WTC11 (cell line): ENCODE measurements at regions not wholly inside any gene's neighbourhood (a gene's known extent, or its start where the extent isn't known, plus 50 kb on each side); places are given as distances from the start of the nearest gene placed in this dataset.

Experiments
- ATAC-seq: fragments of 200-7000 bp; cut with Tn5 transposase; 2 replicates; pipeline ENCODE4 v1.10.0; 2021; ENCODE audit warnings: mild to moderate bottlenecking, moderate library complexity
- CTCF ChIA-PET: fragments of 300-600 bp; sonication (Branson Sonifier 250); formaldehyde crosslinking; loops from one replicate; lab custom pipeline; 2021; ENCODE audit warnings: antibody characterized with exemption; lab: Charles Lee
- POLR2A ChIA-PET: fragments of 350-600 bp; sonication (Branson Sonifier 250); formaldehyde crosslinking; loops from one replicate; lab custom pipeline; 2021; ENCODE audit warnings: antibody characterized with exemption; lab: Charles Lee
- DNase-seq: peaks from one replicate; pipeline ENCODE4 v3.0.0; 2021; ENCODE audit warnings: low spot score
- H3K27ac Mint-ChIP-seq: 2 replicates; pipeline ENCODE4 v1.8.0; 2021; ENCODE audit warnings: mixed read lengths
- H3K27me3 Mint-ChIP-seq: 2 replicates; pipeline ENCODE4 v1.8.0; 2021; ENCODE audit warnings: low read depth, mild to moderate bottlenecking, moderate library complexity, mixed read lengths
- H3K36me3 Mint-ChIP-seq: 2 replicates; pipeline ENCODE4 v1.8.0; 2021; ENCODE audit warnings: mixed read lengths
- H3K4me1 Mint-ChIP-seq: 2 replicates; pipeline ENCODE4 v1.8.0; 2022; ENCODE audit warnings: mixed read lengths
- H3K4me3 Mint-ChIP-seq: 2 replicates; pipeline ENCODE4 v1.8.0; 2021; ENCODE audit warnings: mild to moderate bottlenecking, moderate library complexity, mixed read lengths
- H3K9me3 Mint-ChIP-seq: 2 replicates; pipeline ENCODE4 v1.8.0; 2021; ENCODE audit warnings: mixed read lengths
- AR ChIP-seq: fragments of 250-450 bp; sonication (Bioruptor Pico); IDR thresholded peaks from 2 replicates; pipeline ENCODE4 v1.9.0; 2021; ENCODE audit warnings: mild to moderate bottlenecking
- ATF2 ChIP-seq: sonication (generic); formaldehyde crosslinking; IDR thresholded peaks from 2 replicates; pipeline ENCODE4 v1.8.1; 2022; ENCODE audit warnings: low read depth, missing genetic modification reagents, borderline replicate concordance
- ELF4 ChIP-seq: sonication (generic); formaldehyde crosslinking; IDR thresholded peaks from 2 replicates; pipeline ENCODE4 v1.8.1; 2022; ENCODE audit warnings: low read depth, mild to moderate bottlenecking, moderate library complexity, missing genetic modification reagents
- FOXP1 ChIP-seq: sonication (generic); formaldehyde crosslinking; IDR thresholded peaks from 2 replicates; pipeline ENCODE4 v1.8.0; 2022; ENCODE audit warnings: missing genetic modification reagents, mild to moderate bottlenecking, moderate library complexity, borderline replicate concordance
- MYBL2 ChIP-seq: sonication (generic); formaldehyde crosslinking; IDR thresholded peaks from 2 replicates; pipeline ENCODE4 v1.8.1; 2023; ENCODE audit warnings: mild to moderate bottlenecking, moderate library complexity, missing genetic modification reagents
- TP53 ChIP-seq: sonication (generic); formaldehyde crosslinking; IDR thresholded peaks from 2 replicates; pipeline ENCODE4 v1.8.1; 2023; ENCODE audit warnings: mild to moderate bottlenecking, missing genetic modification reagents
- ZBTB21 ChIP-seq: sonication (generic); formaldehyde crosslinking; IDR thresholded peaks from 2 replicates; pipeline ENCODE4 v1.8.1; 2023; ENCODE audit warnings: mild to moderate bottlenecking, missing genetic modification reagents, borderline replicate concordance
- ZNF138 ChIP-seq: sonication (generic); formaldehyde crosslinking; conservative IDR thresholded peaks from 2 replicates; pipeline ENCODE4 v1.8.1; 2022; ENCODE audit warnings: mild to moderate bottlenecking, moderate library complexity, missing genetic modification reagents
- ZNF281 ChIP-seq: sonication (generic); formaldehyde crosslinking; IDR thresholded peaks from 2 replicates; pipeline ENCODE4 v1.8.0; 2023; ENCODE audit warnings: mild to moderate bottlenecking, missing genetic modification reagents
- ZNF416 ChIP-seq: fragments of 250-450 bp; sonication (Bioruptor Pico); IDR thresholded peaks from 2 replicates; pipeline ENCODE4 v1.9.0; 2021; ENCODE audit warnings: mild to moderate bottlenecking, inconsistent platforms
- ZNF532 ChIP-seq: fragments of 250-450 bp; sonication (Bioruptor Pico); IDR thresholded peaks from 2 replicates; pipeline ENCODE4 v1.9.0; 2021; ENCODE audit warnings: mild to moderate bottlenecking, borderline replicate concordance
- ZNF671 ChIP-seq: fragments of 250-450 bp; sonication (Bioruptor Pico); IDR thresholded peaks from 2 replicates; pipeline ENCODE4 v1.8.0; 2021; ENCODE audit warnings: mild to moderate bottlenecking
- TF ChIP-seq, protein P1 (sequence below): fragments of 250-450 bp; sonication (Bioruptor Pico); IDR thresholded peaks from 2 replicates; pipeline ENCODE4 v1.9.0; 2021; ENCODE audit warnings: mild to moderate bottlenecking
- TF ChIP-seq, protein P2 (sequence below): sonication (generic); formaldehyde crosslinking; IDR thresholded peaks from 2 replicates; pipeline ENCODE4 v1.8.0; 2022; ENCODE audit warnings: mild to moderate bottlenecking, missing genetic modification reagents
- TF ChIP-seq, protein P3 (sequence below): sonication (generic); formaldehyde crosslinking; conservative IDR thresholded peaks from 2 replicates; pipeline ENCODE4 v1.8.1; 2022; ENCODE audit warnings: mild to moderate bottlenecking, missing genetic modification reagents
- TF ChIP-seq, protein P4 (sequence below): sonication (generic); formaldehyde crosslinking; IDR thresholded peaks from 2 replicates; pipeline ENCODE4 v1.8.1; 2023; ENCODE audit warnings: mild to moderate bottlenecking, missing genetic modification reagents
- TF ChIP-seq, protein P5 (sequence below): sonication (generic); formaldehyde crosslinking; conservative IDR thresholded peaks from 2 replicates; pipeline ENCODE4 v1.8.1; 2023; ENCODE audit warnings: mild to moderate bottlenecking, low read depth, missing genetic modification reagents, moderate library complexity

DNA sequence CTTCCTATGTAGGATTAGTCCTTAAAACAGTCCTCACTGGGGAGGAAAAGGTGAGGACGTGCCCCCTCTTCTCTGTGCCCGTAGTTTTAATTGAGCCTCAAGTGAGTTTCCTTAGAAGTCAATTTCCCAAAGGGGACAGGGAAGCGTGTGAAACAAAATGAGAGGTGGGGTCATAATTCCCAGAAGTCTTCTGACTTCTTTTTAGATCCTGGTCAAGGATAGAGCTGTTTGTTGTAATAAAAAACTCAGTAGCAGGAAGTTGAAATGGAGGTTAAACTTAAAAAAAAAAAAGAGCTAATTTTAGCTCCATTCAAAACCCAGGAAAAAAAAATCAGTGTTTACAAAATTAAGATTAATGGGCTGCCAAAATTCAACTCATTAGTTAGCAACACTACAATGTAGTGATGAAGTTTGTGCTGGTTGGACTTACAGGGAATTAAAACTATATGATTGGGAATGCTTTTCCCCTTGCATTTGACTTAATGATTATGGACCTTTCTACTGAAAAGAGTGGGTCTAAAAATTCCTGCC, 158.3 kb upstream of the MEF2C start:
- Mint-ChIP-seq H3K9me3 (peaks cover 4% of the 10 kb centered on the region; the same call in 1 of the 2 replicates), H3K27me3 (no peaks in the 10 kb centered on the region), H3K27ac (no peak overlapping the region), H3K4me1 (peaks cover 8% of the 10 kb centered on the region), H3K36me3 (no peaks in the 10 kb centered on the region), H3K4me3 (no peak overlapping the region)
- no peak for ATAC-seq
- DNase-seq = no peak
- POLR2A ChIA-PET = no interaction called here
- CTCF ChIA-PET = interaction anchor here (0.5 kb wide), 1 partner anchor 12 kb away, joined by 3 read pairs; no protein-coding TSS in a partner anchor
- TF ChIP-seq ELF4 (CRISPR knock-in tag) = no peak
- no peak for TF ChIP-seq MYBL2 (CRISPR knock-in tag)
- TF ChIP-seq ATF2 (CRISPR knock-in tag) = no peak
- TF ChIP-seq ZNF532 (CRISPR knock-in tag) = no peak
- TF ChIP-seq TP53 (CRISPR knock-in tag) = no peak
- no peak for TF ChIP-seq FOXP1
- TF ChIP-seq, protein P1, sequence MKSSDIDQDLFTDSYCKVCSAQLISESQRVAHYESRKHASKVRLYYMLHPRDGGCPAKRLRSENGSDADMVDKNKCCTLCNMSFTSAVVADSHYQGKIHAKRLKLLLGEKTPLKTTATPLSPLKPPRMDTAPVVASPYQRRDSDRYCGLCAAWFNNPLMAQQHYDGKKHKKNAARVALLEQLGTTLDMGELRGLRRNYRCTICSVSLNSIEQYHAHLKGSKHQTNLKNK (CRISPR knock-in tag) = no peak
- no peak for TF ChIP-seq ZBTB21 (CRISPR knock-in tag)
- TF ChIP-seq, protein P2, sequence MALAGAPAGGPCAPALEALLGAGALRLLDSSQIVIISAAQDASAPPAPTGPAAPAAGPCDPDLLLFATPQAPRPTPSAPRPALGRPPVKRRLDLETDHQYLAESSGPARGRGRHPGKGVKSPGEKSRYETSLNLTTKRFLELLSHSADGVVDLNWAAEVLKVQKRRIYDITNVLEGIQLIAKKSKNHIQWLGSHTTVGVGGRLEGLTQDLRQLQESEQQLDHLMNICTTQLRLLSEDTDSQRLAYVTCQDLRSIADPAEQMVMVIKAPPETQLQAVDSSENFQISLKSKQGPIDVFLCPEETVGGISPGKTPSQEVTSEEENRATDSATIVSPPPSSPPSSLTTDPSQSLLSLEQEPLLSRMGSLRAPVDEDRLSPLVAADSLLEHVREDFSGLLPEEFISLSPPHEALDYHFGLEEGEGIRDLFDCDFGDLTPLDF (CRISPR knock-in tag) = no peak
- no peak for TF ChIP-seq ZNF281 (CRISPR knock-in tag)
- no peak for TF ChIP-seq ZNF416 (CRISPR knock-in tag)
- TF ChIP-seq, protein P3, sequence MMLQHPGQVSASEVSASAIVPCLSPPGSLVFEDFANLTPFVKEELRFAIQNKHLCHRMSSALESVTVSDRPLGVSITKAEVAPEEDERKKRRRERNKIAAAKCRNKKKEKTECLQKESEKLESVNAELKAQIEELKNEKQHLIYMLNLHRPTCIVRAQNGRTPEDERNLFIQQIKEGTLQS (CRISPR knock-in tag) = no peak
- no peak for TF ChIP-seq AR (CRISPR knock-in tag)
- no peak for TF ChIP-seq ZNF138 (CRISPR knock-in tag)
- TF ChIP-seq, protein P4, sequence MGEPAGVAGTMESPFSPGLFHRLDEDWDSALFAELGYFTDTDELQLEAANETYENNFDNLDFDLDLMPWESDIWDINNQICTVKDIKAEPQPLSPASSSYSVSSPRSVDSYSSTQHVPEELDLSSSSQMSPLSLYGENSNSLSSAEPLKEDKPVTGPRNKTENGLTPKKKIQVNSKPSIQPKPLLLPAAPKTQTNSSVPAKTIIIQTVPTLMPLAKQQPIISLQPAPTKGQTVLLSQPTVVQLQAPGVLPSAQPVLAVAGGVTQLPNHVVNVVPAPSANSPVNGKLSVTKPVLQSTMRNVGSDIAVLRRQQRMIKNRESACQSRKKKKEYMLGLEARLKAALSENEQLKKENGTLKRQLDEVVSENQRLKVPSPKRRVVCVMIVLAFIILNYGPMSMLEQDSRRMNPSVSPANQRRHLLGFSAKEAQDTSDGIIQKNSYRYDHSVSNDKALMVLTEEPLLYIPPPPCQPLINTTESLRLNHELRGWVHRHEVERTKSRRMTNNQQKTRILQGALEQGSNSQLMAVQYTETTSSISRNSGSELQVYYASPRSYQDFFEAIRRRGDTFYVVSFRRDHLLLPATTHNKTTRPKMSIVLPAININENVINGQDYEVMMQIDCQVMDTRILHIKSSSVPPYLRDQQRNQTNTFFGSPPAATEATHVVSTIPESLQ (CRISPR knock-in tag) = no peak
- no peak for TF ChIP-seq ZNF671 (CRISPR knock-in tag)
- TF ChIP-seq, protein P5, sequence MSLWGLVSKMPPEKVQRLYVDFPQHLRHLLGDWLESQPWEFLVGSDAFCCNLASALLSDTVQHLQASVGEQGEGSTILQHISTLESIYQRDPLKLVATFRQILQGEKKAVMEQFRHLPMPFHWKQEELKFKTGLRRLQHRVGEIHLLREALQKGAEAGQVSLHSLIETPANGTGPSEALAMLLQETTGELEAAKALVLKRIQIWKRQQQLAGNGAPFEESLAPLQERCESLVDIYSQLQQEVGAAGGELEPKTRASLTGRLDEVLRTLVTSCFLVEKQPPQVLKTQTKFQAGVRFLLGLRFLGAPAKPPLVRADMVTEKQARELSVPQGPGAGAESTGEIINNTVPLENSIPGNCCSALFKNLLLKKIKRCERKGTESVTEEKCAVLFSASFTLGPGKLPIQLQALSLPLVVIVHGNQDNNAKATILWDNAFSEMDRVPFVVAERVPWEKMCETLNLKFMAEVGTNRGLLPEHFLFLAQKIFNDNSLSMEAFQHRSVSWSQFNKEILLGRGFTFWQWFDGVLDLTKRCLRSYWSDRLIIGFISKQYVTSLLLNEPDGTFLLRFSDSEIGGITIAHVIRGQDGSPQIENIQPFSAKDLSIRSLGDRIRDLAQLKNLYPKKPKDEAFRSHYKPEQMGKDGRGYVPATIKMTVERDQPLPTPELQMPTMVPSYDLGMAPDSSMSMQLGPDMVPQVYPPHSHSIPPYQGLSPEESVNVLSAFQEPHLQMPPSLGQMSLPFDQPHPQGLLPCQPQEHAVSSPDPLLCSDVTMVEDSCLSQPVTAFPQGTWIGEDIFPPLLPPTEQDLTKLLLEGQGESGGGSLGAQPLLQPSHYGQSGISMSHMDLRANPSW (CRISPR knock-in tag) = no peak
